HEK293 (cell line): ENCODE measurements at regions not wholly inside any gene's neighbourhood (a gene's known extent, or its start where the extent isn't known, plus 50 kb on each side); places are given as distances from the start of the nearest gene placed in this dataset.
"Not testable (repeated sequence)": the region's sequence is repeated elsewhere in the genome, so short reads cannot be mapped to it uniquely, and the experiment has no call there.

Source experiments
- CTCF ChIA-PET: fragments of 350-600 bp; formaldehyde crosslinking; extraction: SDS; loops from one replicate; lab custom pipeline; 2021; ENCODE audit warnings: antibody characterized with exemption; lab: Yijun Ruan, JAX
- POLR2A ChIA-PET: fragments of 300-600 bp; formaldehyde crosslinking; extraction: SDS; loops from one replicate; lab custom pipeline; 2020; ENCODE audit warnings: antibody characterized with exemption, inconsistent platforms; lab: Yijun Ruan, JAX
- H3K27ac ChIP-seq: fragments of 200-500 bp; sonication (Bioruptor generic); 2 replicates; pipeline ENCODE4 v1.5.1; 2014; ENCODE audit warnings: low read depth, low read length, control low read depth, inconsistent platforms; ENCODE audit errors: extremely low read depth
- H3K36me3 ChIP-seq, 2 experiments: fragments of 200-500 bp in 1 of 2; sonication (Bioruptor generic) in 1 of 2; 1 replicate in 1 of 2; 2 replicates in 1 of 2; pipeline ENCODE4 v1.5.1; 2014 to 2017; ENCODE audit warnings: inconsistent platforms in 2 of 2, low read length in 2 of 2; ENCODE audit not compliant: control insufficient read depth in 2 of 2, insufficient read depth in 1 of 2
- H3K4me1 ChIP-seq: fragments of 200-500 bp; sonication (Bioruptor generic); 2 replicates; pipeline ENCODE4 v1.5.1; 2014; ENCODE audit warnings: mild to moderate bottlenecking, low read length, inconsistent platforms; ENCODE audit not compliant: control insufficient read depth, insufficient read depth
- H3K4me3 ChIP-seq: 2 replicates; pipeline ENCODE4 v1.5.1; 2011; ENCODE audit warnings: low read depth, mild to moderate bottlenecking, control low read depth, low read length, moderate library complexity
- H3K9me3 ChIP-seq: fragments of 200-500 bp; sonication (Bioruptor generic); 2 replicates; pipeline ENCODE4 v1.5.1; 2014; ENCODE audit warnings: low read depth, low read length, inconsistent platforms; ENCODE audit not compliant: control insufficient read depth, insufficient read depth
- AEBP2 ChIP-seq: fragments of 450-650 bp; formaldehyde crosslinking; IDR thresholded peaks from 2 replicates; pipeline ENCODE4 v1.5.1; 2016; ENCODE audit warnings: missing biosample characterization, missing genetic modification characterization, borderline replicate concordance
- EGR2 ChIP-seq: fragments of 450-650 bp; formaldehyde crosslinking; IDR thresholded peaks from 2 replicates; pipeline ENCODE4 v1.5.1; 2016; ENCODE audit warnings: low read depth, missing biosample characterization, missing genetic modification characterization
- ZBTB8A ChIP-seq: fragments of 450-650 bp; formaldehyde crosslinking; IDR thresholded peaks from 2 replicates; pipeline ENCODE4 v1.5.1; 2016; ENCODE audit warnings: missing biosample characterization, missing genetic modification characterization
- ZFHX2 ChIP-seq: fragments of 450-650 bp; formaldehyde crosslinking; conservative IDR thresholded peaks from 2 replicates; pipeline ENCODE4 v1.5.1; 2016; ENCODE audit warnings: missing biosample characterization, missing genetic modification characterization
- ZNF121 ChIP-seq: fragments of 450-650 bp; formaldehyde crosslinking; IDR thresholded peaks from 2 replicates; pipeline ENCODE4 v1.5.1; 2016; ENCODE audit warnings: missing biosample characterization, missing genetic modification characterization
- ZNF146 ChIP-seq: fragments of 450-650 bp; formaldehyde crosslinking; IDR thresholded peaks from 2 replicates; pipeline ENCODE4 v1.5.1; 2016; ENCODE audit warnings: missing biosample characterization, missing genetic modification characterization
- ZNF2 ChIP-seq: fragments of 450-650 bp; formaldehyde crosslinking; IDR thresholded peaks from 2 replicates; pipeline ENCODE4 v1.5.1; 2016; ENCODE audit warnings: missing biosample characterization, missing genetic modification characterization
- ZNF24 ChIP-seq: fragments of 450-650 bp; formaldehyde crosslinking; IDR thresholded peaks from 2 replicates; pipeline ENCODE4 v1.5.1; 2016; ENCODE audit warnings: missing biosample characterization, missing genetic modification characterization
- ZNF501 ChIP-seq: fragments of 450-650 bp; formaldehyde crosslinking; IDR thresholded peaks from 2 replicates; pipeline ENCODE4 v1.5.1; 2016; ENCODE audit warnings: missing biosample characterization, missing genetic modification characterization
- ZNF585B ChIP-seq: fragments of 450-650 bp; formaldehyde crosslinking; IDR thresholded peaks from 2 replicates; pipeline ENCODE4 v1.5.1; 2016; ENCODE audit warnings: missing biosample characterization, missing genetic modification characterization
- ZNF639 ChIP-seq: fragments of 450-650 bp; formaldehyde crosslinking; IDR thresholded peaks from 2 replicates; pipeline ENCODE4 v1.5.1; 2016; ENCODE audit warnings: missing biosample characterization, missing genetic modification characterization
- TF ChIP-seq, protein P1 (sequence below): fragments of 450-650 bp; formaldehyde crosslinking; IDR thresholded peaks from 2 replicates; pipeline ENCODE4 v1.5.1; 2016; ENCODE audit warnings: missing biosample characterization, missing genetic modification characterization

DNA sequence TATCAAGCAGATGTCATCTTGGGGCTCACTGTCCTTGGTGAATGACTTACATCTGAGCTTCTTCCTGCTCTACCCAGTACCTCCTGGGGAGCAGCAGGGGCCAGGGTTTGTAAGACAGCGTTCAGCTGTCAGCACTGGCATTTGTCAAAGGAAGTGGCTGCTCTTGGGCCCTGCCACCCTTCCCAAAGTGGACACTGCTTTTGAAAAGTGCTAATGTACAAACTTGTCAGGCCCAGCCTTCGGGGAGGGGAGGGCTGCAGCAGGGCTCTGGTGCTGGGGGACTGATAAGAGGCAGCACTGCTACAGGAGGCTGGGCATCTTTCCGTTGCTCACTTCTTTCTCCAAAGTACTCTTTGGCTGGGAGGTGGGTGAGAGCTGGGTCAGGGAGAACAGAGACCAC is 59.8 kb upstream of the RBM19 start:
- Histone ChIP-seq H3K4me3 (no peak overlapping the region), H3K4me1 (no peaks in the 10 kb centered on the region), H3K36me3 (no peaks in the 10 kb centered on the region), H3K9me3 (no peaks in the 10 kb centered on the region), H3K27ac (no peak overlapping the region)
- TF ChIP-seq ZBTB8A (no peak), ZNF639 (no peak)
- POLR2A ChIA-PET, result no interaction called here
- CTCF ChIA-PET, result no interaction called here

GRCh38 chr12:114022081-114022480 is 56.0 kb upstream of the RBM19 start:
- H3K27ac ChIP-seq, H3K9me3 ChIP-seq, CTCF ChIA-PET, H3K4me1 ChIP-seq, H3K36me3 ChIP-seq, H3K4me3 ChIP-seq, POLR2A ChIA-PET: not testable (repeated sequence)

- Histone ChIP-seq H3K27ac (no peak overlapping the region), H3K4me1 (no peaks in the 10 kb centered on the region), H3K9me3 (no peaks in the 10 kb centered on the region), H3K4me3 (no peak overlapping the region)
- ChIA-PET POLR2A (no interaction called here), CTCF (interaction anchor here (1.1 kb wide), 1 partner anchor 490 kb away, joined by 3 read pairs; no protein-coding TSS in a partner anchor)
- no peak for TF ChIP-seq AEBP2
- TF ChIP-seq, protein P1, sequence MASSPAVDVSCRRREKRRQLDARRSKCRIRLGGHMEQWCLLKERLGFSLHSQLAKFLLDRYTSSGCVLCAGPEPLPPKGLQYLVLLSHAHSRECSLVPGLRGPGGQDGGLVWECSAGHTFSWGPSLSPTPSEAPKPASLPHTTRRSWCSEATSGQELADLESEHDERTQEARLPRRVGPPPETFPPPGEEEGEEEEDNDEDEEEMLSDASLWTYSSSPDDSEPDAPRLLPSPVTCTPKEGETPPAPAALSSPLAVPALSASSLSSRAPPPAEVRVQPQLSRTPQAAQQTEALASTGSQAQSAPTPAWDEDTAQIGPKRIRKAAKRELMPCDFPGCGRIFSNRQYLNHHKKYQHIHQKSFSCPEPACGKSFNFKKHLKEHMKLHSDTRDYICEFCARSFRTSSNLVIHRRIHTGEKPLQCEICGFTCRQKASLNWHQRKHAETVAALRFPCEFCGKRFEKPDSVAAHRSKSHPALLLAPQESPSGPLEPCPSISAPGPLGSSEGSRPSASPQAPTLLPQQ (tag by site-specific recombination), result no peak
- no peak for TF ChIP-seq ZNF146
- TF ChIP-seq ZNF24 (tag by site-specific recombination), result no peak
- TF ChIP-seq ZFHX2, result peak; percentile 49; the same call in 1 of the 2 replicates
- no peak for TF ChIP-seq ZNF501 (tag by site-specific recombination)
- no peak for TF ChIP-seq ZNF585B
- no peak for TF ChIP-seq ZNF121 (tag by site-specific recombination)
- TF ChIP-seq ZNF2 (tag by site-specific recombination), result no peak
- TF ChIP-seq EGR2 (tag by site-specific recombination), result peak; percentile 72
- TF ChIP-seq, all 188 proteins: peak for 2
- no peaks in the 10 kb centered on the region for H3K36me3 ChIP-seq
These were observed 52.5 kb upstream of the RBM19 start for GRCh38 chr12:114018669-114019068.
